Activated CD4-positive, CD25-positive, alpha-beta regulatory T cell treated with anti-CD3 and anti-CD28 coated beads, Interleukin-2, amount 50 U/mL, for 16 hours (primary cell): ENCODE measurements at regions not wholly inside any gene's neighbourhood (a gene's known extent, or its start where the extent isn't known, plus 50 kb on each side); places are given as distances from the start of the nearest gene placed in this dataset.
"Not testable (repeated sequence)": the region's sequence is repeated elsewhere in the genome, so short reads cannot be mapped to it uniquely, and the experiment has no call there.

ENCODE experiments used
- DNase-seq: peaks from one replicate; pipeline ENCODE4 v3.0.0-alpha.2; 2020; ENCODE audit warnings: low read depth, low spot score

GRCh38 chr2:212786088-212786487, 247.5 kb upstream of the ERBB4 start:
- not testable (repeated sequence) for DNase-seq

DNA sequence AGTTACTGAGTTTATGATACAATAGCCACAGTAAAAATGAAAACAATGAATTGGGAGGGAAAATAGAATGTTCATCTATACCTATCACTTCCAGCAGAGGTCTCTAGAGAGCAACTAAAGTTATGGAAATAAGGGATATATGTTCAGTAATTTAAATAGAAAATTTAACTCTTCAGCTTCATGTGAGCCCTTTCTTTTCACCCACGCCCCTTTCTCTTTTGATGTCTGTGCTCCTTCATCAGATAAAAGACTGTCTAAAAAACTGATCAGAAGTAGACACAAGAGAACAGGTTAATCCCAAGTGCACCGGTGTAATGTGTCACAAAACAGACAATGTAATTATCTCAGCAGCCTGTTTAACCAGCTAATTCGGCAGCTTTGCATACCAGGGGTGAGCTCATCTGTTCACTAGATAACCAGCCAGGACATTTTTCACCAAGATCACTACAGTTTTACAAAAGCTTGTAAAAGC, 238.5 kb upstream of the ERBB4 start:
- no peak for DNase-seq

DNA sequence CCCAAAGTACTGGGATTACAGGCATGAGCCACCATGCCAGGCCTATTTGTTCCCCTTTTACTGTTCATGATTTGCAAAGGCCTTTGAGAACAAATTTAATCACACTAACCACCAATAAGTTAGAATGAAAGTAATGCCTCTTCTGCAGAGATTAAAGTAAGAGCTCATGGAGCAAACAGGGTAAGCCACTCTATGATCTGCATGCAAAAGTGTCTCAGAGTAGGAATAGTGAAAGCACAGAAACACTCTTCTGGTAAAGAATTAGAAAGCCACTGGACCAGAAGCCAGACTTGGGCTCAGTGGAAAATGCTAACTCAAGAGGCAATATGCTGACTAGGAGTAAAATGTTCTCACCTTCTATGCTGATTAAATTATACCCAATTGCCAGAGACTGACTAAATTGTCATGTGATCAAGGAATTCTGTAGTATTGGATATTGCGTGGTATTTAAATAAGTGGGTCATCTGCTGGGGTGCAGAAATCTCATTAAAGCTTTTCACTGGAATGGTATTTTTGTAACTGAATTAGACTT, 235.3 kb upstream of the ERBB4 start:
- DNase-seq, result no peak

DNA sequence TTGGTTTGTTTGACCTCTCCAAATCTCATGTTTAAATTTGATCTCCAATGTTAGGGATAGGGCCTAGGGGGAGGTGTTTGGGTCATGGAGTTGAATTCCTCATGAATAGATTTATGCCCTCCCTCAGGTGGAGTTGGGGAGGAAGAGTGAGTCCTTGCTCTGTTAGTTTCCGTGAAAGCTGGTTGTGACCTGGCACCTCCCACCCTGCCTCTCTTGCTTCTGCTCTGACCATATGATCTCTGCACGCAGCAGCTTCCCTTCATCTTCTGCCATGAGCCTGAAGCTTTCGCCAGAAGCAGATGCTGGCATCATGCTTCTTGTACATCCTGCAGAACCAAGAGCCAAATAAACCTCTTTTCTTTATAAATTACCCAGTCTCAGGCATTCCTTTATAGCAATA, 231.6 kb upstream of the ERBB4 start:
- DNase-seq, result no peak

GRCh38 chr2:212766921-212767320, 228.3 kb upstream of the ERBB4 start:
- no peak for DNase-seq

DNA sequence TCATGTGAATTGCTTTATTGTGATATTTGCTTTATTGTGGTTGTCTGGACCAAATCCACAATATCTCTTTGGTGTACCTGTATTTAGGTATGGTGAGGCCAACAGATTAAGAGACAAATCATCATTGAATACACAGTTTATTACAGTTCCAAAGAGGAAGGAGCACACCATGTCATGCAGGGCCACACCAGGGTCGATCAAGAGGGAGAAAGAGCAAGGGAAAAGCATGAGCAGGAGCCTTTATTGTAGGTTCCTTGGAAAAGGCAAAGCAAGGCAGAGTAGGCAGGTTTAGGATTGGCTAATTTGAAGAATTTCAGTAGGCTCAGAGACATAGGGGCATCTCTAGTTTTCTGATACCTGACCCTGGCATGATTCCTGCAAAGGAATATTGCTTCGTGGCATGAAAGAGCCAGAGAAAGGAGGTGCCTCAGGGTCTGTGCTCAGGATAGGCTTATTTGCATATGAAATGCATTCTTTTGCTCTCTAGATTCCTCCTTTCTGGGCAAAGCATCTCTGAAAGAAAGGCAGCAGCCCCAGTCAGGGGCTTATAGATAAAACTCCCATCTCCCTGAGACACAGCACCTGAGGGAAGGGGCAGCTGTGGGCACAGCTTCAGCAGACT, 214.2 kb upstream of the ERBB4 start:
- DNase-seq, result no peak

DNA sequence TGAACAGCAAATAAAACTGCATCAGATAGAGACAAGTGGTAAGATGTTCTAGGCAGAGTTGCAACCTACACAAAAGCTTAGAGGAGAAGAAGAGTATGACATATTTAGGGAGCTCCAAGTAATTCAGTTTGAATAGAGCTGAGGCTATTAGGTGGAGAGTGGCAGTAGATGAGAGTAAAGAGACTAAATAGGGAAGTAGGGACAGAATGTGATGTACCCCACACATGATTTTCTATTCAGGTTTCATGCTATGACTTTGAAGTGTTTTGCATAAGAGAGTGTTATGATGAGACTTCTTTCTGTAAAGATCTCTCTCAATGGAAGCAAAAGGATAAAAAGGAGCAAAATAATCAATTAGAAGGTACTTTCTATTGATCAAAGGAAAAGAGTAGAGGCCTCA, 206.8 kb upstream of the ERBB4 start:
- DNase-seq, result no peak

DNA sequence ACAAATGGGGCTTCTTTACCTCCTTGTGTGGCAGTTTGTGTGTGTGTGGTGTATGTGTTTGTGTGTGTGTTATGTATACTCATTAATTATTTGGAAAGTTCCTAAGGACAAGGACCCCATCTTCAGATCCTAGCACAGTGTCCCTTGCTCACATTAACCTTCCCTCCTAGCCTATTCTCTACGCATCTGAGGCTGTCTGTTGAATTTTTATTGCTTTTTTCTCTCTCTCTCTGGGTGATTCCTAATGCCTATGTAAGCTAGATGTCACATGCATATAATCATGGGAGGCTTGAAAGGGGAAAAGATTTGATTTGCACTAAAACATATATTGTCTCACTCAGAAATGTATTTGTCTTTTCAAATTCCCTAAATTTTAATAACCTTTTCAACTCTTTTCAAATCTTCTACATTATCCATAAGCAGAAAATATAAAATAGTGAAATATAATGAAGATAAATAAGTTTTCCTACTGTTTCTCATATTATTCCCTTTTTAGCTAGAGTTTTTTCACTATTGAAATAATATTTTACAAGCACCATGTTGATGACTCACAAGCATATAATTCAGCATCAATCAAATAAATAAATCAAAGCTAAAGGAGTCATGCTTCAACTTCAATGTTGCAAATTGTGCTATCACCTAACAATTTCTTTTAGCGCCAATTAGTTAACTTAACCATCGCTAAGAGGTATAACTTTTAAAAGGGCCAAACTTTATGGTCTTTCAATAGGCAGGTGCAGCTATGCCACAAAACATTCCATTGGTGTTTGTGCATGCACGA, 199.0 kb upstream of the ERBB4 start:
- no peak for DNase-seq

DNA sequence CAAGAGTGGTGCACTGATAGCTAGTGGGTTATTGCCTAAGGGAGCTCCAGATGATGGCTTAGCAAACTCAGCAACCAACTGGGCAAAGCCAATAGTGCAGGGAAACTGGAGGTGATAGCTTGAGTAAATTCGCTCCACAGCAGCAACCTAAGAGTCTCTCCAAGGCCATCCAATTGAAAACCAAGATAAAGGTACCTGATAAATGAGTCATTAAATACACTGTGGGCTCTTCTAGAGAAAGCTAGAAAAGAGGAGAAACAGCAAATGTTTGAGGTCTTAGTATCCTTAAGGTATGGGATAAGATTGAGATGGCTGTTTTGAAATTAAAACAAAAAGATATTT, 197.8 kb upstream of the ERBB4 start:
- no peak for DNase-seq

DNA sequence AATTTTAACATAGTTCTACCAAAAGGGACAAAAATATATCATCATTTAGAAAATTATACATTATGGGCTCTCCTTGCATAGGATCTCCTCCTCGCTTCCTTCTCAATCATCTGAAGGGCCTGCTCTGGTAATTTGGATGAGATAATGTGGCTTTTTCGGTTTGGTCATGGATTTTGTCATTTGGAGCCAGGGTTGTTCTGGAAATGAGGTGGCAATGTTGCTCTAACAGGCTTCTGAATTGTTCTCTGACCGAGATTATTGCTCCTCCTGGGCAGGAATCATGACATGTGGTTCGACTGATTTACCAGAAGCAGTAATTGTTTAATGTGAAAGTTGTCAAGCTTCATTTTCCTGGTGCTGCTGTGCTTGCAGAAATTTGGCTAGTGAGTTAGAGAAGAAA, 194.7 kb upstream of the ERBB4 start:
- no peak for DNase-seq

- no peak for DNase-seq
Measured at GRCh38 chr2:212732860-212733259, 194.3 kb upstream of the ERBB4 start.

DNA sequence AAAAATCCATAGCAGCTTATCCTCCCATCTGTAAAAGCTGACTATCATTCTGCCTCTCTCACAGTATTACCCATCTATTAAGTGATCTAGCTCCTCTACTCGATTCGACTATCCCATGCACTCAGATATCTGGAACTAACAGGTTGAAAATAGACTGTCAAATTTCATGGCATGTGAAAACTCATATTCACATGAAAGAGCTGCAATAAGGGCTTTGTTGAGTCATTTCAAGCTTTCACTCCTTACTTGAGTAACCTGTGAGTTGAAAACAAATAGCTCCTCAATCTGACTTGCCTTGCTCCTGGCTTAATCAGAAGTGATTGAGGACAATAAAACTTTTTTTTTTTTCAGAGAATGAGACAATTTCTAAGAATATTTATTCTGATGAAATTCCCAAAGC, 192.4 kb upstream of the ERBB4 start:
- DNase-seq, result no peak

GRCh38 chr2:212728717-212729116, 190.1 kb upstream of the ERBB4 start:
- DNase-seq, result no peak

GRCh38 chr2:212727751-212728150, 189.1 kb upstream of the ERBB4 start:
- no peak for DNase-seq

GRCh38 chr2:212726403-212726802, 187.8 kb upstream of the ERBB4 start:
- DNase-seq, result no peak

- no peak for DNase-seq
Measured at GRCh38 chr2:212725180-212725579, 186.6 kb upstream of the ERBB4 start.

DNA sequence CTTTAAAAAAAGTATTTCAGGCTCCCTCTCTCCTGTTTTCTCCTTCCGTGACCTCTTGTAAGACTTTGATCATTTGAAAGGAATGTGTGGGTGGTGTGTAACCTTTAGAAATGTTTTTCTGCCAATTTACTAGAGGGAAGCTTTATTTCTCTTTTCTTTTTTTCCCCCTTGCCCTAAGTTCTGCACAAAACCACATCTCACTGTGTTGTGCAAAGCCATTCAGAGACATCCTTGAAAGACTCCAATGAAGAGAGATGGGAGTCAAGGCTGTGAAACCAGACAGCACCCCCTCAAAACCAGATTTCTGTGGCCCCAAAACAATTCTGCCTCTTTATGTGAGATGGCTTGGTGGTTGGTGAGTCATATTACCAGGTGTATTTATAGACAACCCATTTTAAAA, 184.6 kb upstream of the ERBB4 start:
- no peak for DNase-seq

DNA sequence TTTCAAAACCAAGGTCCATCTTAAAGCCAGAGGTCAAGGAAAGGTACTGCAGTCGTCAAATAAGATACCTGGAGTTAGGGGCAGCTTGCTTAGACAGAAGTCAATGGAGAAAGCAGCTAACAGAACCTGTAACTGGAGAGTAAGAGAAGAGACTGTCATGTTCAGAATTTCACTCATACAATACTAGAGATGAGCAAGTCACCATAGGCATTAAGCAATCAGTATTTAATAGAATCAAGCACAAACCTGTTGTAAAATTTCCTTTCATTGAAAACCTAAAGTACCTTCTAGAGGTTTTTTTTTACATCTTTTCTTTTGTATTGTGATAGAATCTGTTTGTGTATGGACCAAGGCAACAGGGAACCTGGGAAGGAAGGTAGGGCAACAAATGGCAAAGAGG, 183.4 kb upstream of the ERBB4 start:
- DNase-seq, result no peak

DNA sequence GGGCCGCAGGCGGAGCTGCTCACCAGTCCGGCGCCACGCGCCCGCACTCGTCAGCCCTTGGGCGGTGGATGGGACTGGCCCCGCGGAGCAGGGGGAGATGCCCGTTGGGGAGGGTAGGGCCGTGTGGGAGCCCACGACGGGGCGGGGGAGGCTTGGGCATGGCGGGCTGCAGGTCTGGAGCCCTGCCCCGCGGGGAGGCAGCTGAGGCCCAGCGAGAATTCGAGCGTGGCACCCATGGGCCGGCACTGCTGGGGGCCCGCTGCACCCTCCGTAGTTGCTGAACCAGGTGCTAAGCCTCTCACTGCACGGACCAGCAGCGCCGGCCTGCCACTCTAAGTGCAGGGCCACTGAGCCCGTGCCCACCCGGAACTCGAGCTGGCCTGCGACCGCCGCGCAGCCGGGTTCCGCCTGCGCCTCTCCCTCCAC, 182.4 kb upstream of the ERBB4 start:
- no peak for DNase-seq

DNA sequence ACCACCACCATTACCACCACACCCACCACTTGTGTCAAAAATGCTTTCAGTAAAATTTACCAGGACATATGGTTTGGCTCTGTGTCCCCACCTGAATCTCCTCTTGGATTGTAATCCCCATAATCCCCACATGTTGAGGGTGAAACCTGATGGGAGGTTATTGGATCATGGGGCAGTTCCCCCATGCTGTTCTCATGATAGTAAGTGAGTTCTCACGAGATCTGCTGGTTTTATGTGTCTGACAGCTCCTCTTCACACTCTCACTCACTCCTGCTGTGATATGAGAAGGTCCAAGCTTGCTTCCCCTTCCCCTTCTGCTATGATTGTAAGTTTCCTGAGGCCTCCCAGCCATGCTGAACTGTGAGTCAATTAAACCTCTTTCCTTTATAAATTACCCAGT, 176.8 kb upstream of the ERBB4 start:
- not testable (repeated sequence) for DNase-seq

DNA sequence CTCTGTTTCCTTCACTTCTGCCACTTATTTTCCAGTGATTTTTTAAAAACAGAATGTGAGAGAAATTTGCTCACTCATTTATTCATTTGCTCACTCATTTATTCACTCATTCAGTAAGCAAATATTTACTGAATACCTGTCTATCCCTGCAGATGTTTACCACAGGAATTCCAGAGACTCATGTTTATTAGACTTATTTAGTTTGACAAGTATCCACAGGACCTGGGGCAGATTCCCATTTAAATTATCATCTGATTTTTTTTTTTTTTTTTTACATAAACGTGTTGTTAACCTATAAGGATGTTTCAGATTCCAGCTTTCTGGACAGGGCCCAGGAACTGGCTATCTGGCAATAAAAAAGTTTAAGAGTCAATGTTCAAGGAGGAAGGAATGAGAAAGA, 175.1 kb upstream of the ERBB4 start:
- no peak for DNase-seq

DNA sequence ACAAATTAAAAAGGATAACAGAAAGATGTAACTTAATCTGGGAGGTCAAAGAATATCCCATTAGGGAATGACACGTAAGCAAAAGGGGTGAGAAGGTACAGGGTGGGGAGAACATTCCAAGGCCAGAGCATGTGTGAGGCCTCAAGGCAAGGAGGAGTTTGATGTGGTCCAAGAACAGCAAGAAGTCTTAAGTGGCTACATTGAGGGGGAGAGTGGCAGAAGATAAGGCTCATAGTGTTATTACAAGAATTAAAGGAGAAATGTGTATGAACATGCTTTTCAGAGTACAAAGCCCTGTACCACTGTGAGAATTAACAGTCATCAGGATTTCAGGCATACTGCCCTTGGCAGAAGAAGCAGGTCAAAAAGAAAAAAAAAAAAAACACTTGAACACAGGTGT, 174.4 kb upstream of the ERBB4 start:
- no peak for DNase-seq

DNA sequence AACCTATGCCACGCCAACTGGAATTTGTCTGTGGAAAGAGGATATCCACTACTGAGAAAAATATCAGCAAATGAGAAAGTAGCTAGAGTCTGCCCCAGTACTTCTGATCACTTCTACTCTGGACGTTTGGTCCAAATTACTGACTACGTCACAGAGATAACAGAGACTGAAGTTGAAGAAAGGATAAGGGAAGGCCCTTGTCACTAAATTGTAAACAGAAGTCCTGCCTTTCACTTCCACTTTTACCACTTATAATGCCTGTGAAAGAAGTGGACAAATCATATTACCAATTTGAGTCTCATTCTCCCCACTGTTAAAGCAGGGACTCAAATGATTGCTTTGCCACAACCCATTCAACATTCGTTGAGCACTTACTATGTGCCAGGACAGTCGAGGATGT, 173.9 kb upstream of the ERBB4 start:
- no peak for DNase-seq
